Thyroid gland (tissue), 4 donors: ENCODE measurements at regions not wholly inside any gene's neighbourhood (a gene's known extent, or its start where the extent isn't known, plus 50 kb on each side); places are given as distances from the start of the nearest gene placed in this dataset.

Experiments used
- DNase-seq, 2 donors: peaks; one replicate each; pipeline ENCODE4 v3.0.0-alpha.2; 2019
- H3K27ac ChIP-seq, 3 donors: fragments of 200-600 bp; sonication (generic); 1 replicate in 2 of 3; 2 replicates in 1 of 3; pipeline ENCODE4 v1.5.1; 2016 to 2019; ENCODE audit warnings: mild to moderate bottlenecking in 1 of 3, moderate library complexity in 1 of 3
- H3K27me3 ChIP-seq: fragments of 200-600 bp; sonication (generic); one replicate; pipeline ENCODE4 v1.5.1; 2019
- H3K36me3 ChIP-seq, 2 donors: fragments of 200-600 bp; sonication (generic); one replicate each; pipeline ENCODE4 v1.5.1; 2016 to 2019
- H3K4me1 ChIP-seq, 2 donors: fragments of 200-600 bp; sonication (generic); one replicate each; pipeline ENCODE4 v1.5.1; 2017 to 2019
- H3K4me3 ChIP-seq, 3 donors: fragments of 200-600 bp; sonication (generic); replicated peaks in 1 of 3; 1 replicate in 2 of 3; 2 replicates in 1 of 3; pipeline ENCODE4 v1.5.1; 2016; ENCODE audit warnings: mild to moderate bottlenecking in 1 of 3
- H3K9me3 ChIP-seq: fragments of 200-600 bp; sonication (generic); one replicate; pipeline ENCODE4 v1.5.1; 2017
- POLR2A ChIP-seq, 2 donors: fragments of 450-650 bp; IDR thresholded peaks; one replicate each; pipeline ENCODE4 v1.6.1; 2017; ENCODE audit warnings: antibody characterized with exemption in 2 of 2, mild to moderate bottlenecking in 2 of 2, moderate library complexity in 1 of 2
- WGBS, 2 donors: methylation state at CpG; one replicate each; pipeline ENCODE4 v1.1.5; 2017; 5-methylcytosine and 5-hydroxymethylcytosine counted together
- intact Hi-C: fragments of 100-400 bp; cut with DNase I; formaldehyde crosslinking; loops from one replicate; pipeline ENCODE4 v1.15.1; 2023
- TF ChIP-seq, protein P1 (sequence below), 6 experiments: fragments of 200-600 bp in 3 of 6; fragments of 450-650 bp in 3 of 6; sonication (generic) in 3 of 6; IDR thresholded peaks; one replicate each; pipeline ENCODE4 v1.5.1; 2016 to 2019; ENCODE audit warnings: antibody characterized with exemption in 6 of 6, mild to moderate bottlenecking in 2 of 6, inconsistent platforms in 1 of 6, moderate library complexity in 1 of 6

DNA sequence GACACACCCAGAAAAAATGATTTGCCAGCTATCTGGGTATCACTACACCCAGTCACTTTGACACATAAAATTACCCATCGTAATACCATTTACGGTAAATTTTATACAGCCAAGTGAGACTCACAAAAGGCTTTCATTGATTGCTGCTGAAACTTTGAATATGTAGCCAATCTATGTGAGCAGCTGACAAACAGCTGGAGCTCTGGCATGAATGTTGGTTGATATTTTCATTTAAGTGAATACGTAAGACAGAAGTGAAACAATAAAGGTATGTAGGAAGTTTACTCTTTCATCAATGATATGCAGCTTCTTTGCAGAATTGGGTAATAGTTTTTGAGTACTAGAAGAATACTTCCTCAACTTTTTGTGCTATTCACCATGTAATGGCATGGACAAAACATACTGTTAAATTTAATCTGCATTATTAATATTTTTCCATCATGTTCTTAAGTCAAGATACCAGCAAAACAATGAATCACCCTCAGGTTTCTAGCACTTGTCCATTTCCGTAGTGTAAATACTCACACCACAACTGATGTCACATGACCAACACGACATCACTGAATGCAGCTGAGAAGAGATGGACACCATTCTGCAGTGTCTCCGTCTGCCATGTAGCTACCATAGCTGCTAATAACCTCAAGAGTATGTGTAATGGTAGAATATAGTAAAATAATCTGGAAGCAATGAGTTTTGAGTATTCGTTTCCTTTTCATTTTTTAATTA is 205.9 kb upstream of the HES1 start:
- Histone ChIP-seq H3K36me3 (no peaks in the 10 kb centered on the region), H3K9me3 (no peaks in the 10 kb centered on the region), H3K4me1 (peaks cover 5 to 10% of the 10 kb centered on the region in 2 donors), H3K4me3 (no peak overlapping the region), H3K27ac (no peak overlapping the region), H3K27me3 (no peaks in the 10 kb centered on the region)
- TF ChIP-seq POLR2A (IDR thresholded peaks at IDR 0.05), result no peak
- TF ChIP-seq, protein P1, sequence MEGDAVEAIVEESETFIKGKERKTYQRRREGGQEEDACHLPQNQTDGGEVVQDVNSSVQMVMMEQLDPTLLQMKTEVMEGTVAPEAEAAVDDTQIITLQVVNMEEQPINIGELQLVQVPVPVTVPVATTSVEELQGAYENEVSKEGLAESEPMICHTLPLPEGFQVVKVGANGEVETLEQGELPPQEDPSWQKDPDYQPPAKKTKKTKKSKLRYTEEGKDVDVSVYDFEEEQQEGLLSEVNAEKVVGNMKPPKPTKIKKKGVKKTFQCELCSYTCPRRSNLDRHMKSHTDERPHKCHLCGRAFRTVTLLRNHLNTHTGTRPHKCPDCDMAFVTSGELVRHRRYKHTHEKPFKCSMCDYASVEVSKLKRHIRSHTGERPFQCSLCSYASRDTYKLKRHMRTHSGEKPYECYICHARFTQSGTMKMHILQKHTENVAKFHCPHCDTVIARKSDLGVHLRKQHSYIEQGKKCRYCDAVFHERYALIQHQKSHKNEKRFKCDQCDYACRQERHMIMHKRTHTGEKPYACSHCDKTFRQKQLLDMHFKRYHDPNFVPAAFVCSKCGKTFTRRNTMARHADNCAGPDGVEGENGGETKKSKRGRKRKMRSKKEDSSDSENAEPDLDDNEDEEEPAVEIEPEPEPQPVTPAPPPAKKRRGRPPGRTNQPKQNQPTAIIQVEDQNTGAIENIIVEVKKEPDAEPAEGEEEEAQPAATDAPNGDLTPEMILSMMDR (IDR thresholded peaks at IDR 0.05), result no peak
- intact Hi-C loops, result no loop called here
- no peak for DNase-seq
- 90 to 96% methylated on average over 7 of the region's 7 CpGs for WGBS, 2 donors

DNA sequence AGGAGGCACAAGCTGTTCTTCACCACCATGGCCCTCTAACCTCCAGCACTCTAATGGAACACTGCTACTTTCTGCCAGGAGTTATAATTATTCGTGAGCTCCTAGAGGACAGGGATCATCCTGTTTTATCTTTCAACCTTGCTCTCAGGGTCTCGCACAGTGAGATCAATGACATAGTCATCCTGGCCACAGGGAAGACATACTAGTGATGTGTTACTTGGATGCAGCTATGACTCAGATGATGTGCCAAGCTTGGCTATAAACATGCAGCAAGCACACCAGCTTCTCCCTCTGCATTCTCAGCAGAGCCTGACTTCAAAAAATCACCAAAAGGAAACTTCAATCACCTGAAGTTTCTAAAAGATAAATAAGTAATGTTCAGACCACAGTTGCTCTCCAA is 203.8 kb upstream of the HES1 start:
- no peaks in the 10 kb centered on the region for H3K27me3 ChIP-seq
- H3K27ac ChIP-seq, result no peak overlapping the region
- TF ChIP-seq, protein P1 (IDR thresholded peaks at IDR 0.05), result no peak
- no peak for TF ChIP-seq POLR2A (IDR thresholded peaks at IDR 0.05)
- WGBS, 2 donors, result 93 to 98% methylated on average over 2 of the region's 2 CpGs
- no peak for DNase-seq
- H3K9me3 ChIP-seq, result no peaks in the 10 kb centered on the region
- intact Hi-C loops, result no loop called here
- H3K4me3 ChIP-seq, result no peak overlapping the region
- H3K4me1 ChIP-seq, result peaks cover 5 to 10% of the 10 kb centered on the region in 2 donors
- H3K36me3 ChIP-seq, result no peaks in the 10 kb centered on the region

DNA sequence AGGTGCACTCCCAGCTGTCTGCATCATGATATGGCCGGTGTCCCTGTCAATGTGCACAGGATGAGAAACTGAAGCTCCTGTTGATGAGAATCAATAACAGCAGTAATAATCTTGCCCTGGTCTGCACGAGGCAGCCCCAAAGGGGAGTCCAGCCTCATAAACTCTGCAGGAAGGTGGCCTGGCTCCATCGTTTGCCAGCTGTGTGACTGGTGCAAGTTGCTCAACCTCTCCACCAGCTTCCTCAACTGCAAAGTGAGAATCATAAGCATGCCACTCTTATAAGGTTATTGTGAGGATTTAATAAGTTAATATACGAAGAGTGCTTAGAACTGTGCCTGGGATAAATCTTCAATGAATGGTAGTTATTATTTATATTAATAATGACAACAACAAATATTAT is 203.4 kb upstream of the HES1 start:
- intact Hi-C loops, result no loop called here
- no peak overlapping the region for H3K4me3 ChIP-seq
- TF ChIP-seq POLR2A (IDR thresholded peaks at IDR 0.05), result no peak
- TF ChIP-seq, protein P1 (IDR thresholded peaks at IDR 0.05), result no peak
- H3K36me3 ChIP-seq, result no peaks in the 10 kb centered on the region
- H3K9me3 ChIP-seq, result no peaks in the 10 kb centered on the region
- H3K4me1 ChIP-seq, result peaks cover 5 to 10% of the 10 kb centered on the region in 2 donors
- H3K27ac ChIP-seq, result no peak overlapping the region
- WGBS, 2 donors, result 88 to 93% methylated on average over 4 of the region's 4 CpGs
- no peak for DNase-seq
- no peaks in the 10 kb centered on the region for H3K27me3 ChIP-seq

DNA sequence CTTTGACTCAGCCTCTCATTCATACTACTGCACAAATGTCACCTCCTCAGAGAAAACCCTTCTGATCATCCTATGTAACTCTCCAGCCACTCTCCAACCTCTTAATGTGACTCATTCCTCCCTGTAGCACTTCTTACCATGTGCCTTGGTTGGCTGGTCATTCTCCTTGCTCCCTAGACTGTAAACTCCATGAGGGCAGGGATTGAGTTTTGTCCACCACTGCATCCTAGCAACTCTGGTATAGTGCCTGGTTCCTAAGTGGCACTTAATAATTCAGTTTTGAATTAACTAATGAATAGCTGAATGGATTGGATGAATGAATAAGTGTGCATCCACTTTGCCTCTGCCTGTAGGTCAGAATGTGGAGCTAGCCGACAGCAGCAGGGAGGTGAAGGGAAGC is 202.5 kb upstream of the HES1 start:
- Histone ChIP-seq H3K27me3 (no peaks in the 10 kb centered on the region), H3K27ac (no peak overlapping the region), H3K4me3 (no peak overlapping the region), H3K36me3 (no peaks in the 10 kb centered on the region), H3K9me3 (no peaks in the 10 kb centered on the region), H3K4me1 (peaks cover 5 to 9% of the 10 kb centered on the region in 2 donors)
- TF ChIP-seq, protein P1 (IDR thresholded peaks at IDR 0.05), result no peak
- TF ChIP-seq POLR2A (IDR thresholded peaks at IDR 0.05), result no peak
- WGBS, 2 donors, result 79 to 100% methylated on average over 1 of the region's 1 CpG
- intact Hi-C loops, result no loop called here
- no peak for DNase-seq

DNA sequence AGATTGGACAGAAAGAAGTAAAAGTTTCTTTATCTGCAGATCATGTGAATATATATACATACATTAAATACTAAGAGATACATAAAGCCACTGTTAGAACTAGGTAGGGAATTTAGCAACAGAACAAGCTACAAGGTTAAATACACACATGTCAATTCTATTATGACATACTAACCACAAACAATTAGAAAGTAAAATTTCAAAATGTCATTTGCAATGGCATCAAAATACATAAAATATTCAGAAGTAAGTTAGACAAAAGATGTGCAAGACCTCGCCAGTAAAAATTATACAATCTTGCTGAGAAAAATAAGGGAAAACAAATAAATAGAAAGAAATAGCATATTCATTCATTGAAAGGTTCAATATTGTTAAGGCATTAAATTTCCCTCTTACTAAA is 200.0 kb upstream of the HES1 start:
- H3K36me3 ChIP-seq, result no peaks in the 10 kb centered on the region
- H3K27ac ChIP-seq, result no peak overlapping the region
- H3K4me3 ChIP-seq, result no peak overlapping the region
- no peaks in the 10 kb centered on the region for H3K9me3 ChIP-seq
- no peaks in the 10 kb centered on the region for H3K4me1 ChIP-seq
- 98% methylated on average over 1 of the region's 1 CpG for WGBS, 2 donors
- TF ChIP-seq, protein P1 (IDR thresholded peaks at IDR 0.05), result no peak
- no peak for TF ChIP-seq POLR2A (IDR thresholded peaks at IDR 0.05)
- intact Hi-C loops, result no loop called here
- H3K27me3 ChIP-seq, result no peaks in the 10 kb centered on the region
- no peak for DNase-seq
